ENCODE measurements at regions not wholly inside any gene's neighbourhood (a gene's known extent, or its start where the extent isn't known, plus 50 kb on each side); places are given as distances from the start of the nearest gene placed in this dataset.

DNA sequence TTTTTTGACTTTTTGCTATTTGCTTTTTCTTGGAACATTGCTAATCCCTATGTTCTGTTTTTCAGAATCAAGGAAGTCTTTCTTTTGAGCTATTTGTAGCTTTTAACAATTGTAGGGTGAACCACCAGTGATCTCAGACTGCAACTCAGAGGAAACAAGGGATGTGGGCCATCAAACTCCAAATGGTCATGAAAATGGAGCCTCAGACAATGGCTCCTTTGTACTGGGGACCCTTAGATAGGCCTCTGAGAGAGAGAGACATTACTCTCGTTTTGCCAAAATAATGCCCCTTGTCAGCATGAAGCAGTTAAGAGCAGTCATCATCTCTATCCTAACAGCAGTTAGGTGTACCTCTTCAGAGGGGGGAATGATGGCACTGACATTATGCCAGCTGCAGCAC, 56.4 kb upstream of the GJB6 start:
- TF ChIP-seq, protein P1, sequence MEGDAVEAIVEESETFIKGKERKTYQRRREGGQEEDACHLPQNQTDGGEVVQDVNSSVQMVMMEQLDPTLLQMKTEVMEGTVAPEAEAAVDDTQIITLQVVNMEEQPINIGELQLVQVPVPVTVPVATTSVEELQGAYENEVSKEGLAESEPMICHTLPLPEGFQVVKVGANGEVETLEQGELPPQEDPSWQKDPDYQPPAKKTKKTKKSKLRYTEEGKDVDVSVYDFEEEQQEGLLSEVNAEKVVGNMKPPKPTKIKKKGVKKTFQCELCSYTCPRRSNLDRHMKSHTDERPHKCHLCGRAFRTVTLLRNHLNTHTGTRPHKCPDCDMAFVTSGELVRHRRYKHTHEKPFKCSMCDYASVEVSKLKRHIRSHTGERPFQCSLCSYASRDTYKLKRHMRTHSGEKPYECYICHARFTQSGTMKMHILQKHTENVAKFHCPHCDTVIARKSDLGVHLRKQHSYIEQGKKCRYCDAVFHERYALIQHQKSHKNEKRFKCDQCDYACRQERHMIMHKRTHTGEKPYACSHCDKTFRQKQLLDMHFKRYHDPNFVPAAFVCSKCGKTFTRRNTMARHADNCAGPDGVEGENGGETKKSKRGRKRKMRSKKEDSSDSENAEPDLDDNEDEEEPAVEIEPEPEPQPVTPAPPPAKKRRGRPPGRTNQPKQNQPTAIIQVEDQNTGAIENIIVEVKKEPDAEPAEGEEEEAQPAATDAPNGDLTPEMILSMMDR (conservative IDR thresholded peaks at IDR 0.05; ENCODE audit: low read depth, low read length), result no peak
- H3K4me3 ChIP-seq (ENCODE audit: low read length), result no peak overlapping the region

DNA sequence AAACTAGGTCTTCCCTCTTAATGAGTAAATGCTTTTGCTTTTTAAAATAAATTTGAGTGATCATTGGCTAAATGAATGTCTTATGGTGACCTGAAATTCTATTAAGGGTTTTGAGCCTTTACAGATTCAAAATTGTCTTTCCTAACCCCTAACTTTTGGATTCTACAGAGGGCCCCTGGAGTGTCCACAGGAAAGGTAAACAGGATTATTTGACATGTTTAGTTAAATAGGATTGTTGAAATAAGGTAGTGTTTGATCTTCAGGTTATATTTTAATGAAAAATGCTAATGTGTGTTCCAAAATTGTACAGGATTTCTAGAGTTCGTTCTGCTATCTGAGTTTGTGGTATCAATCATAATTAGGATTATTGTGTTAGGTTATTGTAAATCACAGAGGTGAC, 55.9 kb upstream of the GJB6 start:
- H3K4me3 ChIP-seq (ENCODE audit: low read length), result no peak overlapping the region
- TF ChIP-seq, protein P1 (conservative IDR thresholded peaks at IDR 0.05; ENCODE audit: low read depth, low read length), result no peak
- DNase-seq (ENCODE audit: low read depth), result no peak

More for the DNA sequence above, 56.4 kb upstream of the GJB6 start:
- DNase-seq (ENCODE audit: low read depth), result no peak

DNA sequence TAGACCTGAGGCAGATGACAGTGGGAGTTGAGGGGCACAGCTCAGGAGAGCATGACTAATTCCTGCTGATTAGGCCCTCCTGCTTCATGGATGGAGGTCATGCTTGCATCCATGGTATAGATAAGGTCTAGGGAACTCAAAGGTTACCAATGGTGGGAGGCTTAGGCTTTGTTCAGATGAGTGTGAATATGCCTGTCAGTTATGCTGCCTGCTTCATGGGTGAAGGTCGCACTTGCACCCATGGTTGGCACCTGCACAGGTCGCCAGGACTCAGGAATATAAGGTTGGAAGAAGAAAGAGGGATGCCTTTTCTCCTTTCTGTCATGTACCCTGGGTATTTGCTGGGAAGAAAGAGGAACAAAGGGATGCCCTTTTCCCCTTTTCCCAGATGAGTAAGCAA, 53.4 kb upstream of the GJB6 start:
- TF ChIP-seq, protein P1 (conservative IDR thresholded peaks at IDR 0.05; ENCODE audit: low read depth, low read length), result no peak
- DNase-seq (ENCODE audit: low read depth), result no peak
- no peak overlapping the region for H3K4me3 ChIP-seq (ENCODE audit: low read length)

All from retinal pigment epithelial cell (primary cell).